ENCODE measurements at regions not wholly inside any gene's neighbourhood (a gene's known extent, or its start where the extent isn't known, plus 50 kb on each side); places are given as distances from the start of the nearest gene placed in this dataset.
"Not testable (repeated sequence)": the region's sequence is repeated elsewhere in the genome, so short reads cannot be mapped to it uniquely, and the experiment has no call there.

GRCh38 chr10:46724258-46724657, 145.3 kb downstream of the SYT15 start:
- not testable (repeated sequence) for TF ChIP-seq CTCF, POLR2AphosphoS5, POLR2A (IDR thresholded peaks at IDR 0.05)
